ENCODE measurements at regions not wholly inside any gene's neighbourhood (a gene's known extent, or its start where the extent isn't known, plus 50 kb on each side); places are given as distances from the start of the nearest gene placed in this dataset.
"Not testable (repeated sequence)": the region's sequence is repeated elsewhere in the genome, so short reads cannot be mapped to it uniquely, and the experiment has no call there.

DNA sequence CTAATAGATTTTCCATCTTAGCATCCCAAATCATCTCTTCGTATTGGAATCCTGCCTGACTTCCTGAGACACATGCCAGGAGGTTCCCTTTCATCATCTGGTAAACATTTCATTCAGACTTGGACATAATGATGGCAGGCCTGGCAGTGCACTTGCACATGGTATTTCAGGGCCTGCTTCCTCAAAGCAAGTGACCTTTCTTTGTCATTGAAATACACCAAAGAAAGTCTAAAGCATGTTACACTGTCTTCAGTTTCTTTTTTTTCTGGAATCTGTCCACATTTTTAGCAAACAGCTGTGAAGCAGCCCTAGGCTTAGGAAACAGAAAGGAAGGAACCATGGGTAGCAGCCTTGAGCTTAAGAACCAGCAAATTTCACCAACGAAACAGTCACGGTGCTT, 205.9 kb upstream of the VCX start:
- no peak overlapping the region for H3K4me3 ChIP-seq
- H3K27ac ChIP-seq = no peak overlapping the region
- intact Hi-C loops (cut with DNase I) = no loop called here
- no peaks in the 10 kb centered on the region for H3K36me3 ChIP-seq
- no peak for TF ChIP-seq POLR2A (IDR thresholded peaks at IDR 0.05)
- TF ChIP-seq, protein P1, sequence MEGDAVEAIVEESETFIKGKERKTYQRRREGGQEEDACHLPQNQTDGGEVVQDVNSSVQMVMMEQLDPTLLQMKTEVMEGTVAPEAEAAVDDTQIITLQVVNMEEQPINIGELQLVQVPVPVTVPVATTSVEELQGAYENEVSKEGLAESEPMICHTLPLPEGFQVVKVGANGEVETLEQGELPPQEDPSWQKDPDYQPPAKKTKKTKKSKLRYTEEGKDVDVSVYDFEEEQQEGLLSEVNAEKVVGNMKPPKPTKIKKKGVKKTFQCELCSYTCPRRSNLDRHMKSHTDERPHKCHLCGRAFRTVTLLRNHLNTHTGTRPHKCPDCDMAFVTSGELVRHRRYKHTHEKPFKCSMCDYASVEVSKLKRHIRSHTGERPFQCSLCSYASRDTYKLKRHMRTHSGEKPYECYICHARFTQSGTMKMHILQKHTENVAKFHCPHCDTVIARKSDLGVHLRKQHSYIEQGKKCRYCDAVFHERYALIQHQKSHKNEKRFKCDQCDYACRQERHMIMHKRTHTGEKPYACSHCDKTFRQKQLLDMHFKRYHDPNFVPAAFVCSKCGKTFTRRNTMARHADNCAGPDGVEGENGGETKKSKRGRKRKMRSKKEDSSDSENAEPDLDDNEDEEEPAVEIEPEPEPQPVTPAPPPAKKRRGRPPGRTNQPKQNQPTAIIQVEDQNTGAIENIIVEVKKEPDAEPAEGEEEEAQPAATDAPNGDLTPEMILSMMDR (IDR thresholded peaks at IDR 0.05) = no peak
- no peaks in the 10 kb centered on the region for H3K4me1 ChIP-seq
- 43 to 57% methylated on average over 3 of the region's 3 CpGs for WGBS, 2 donors
- DNase-seq = no peak
- H3K9me3 ChIP-seq = no peaks in the 10 kb centered on the region
- no peaks in the 10 kb centered on the region for H3K27me3 ChIP-seq

DNA sequence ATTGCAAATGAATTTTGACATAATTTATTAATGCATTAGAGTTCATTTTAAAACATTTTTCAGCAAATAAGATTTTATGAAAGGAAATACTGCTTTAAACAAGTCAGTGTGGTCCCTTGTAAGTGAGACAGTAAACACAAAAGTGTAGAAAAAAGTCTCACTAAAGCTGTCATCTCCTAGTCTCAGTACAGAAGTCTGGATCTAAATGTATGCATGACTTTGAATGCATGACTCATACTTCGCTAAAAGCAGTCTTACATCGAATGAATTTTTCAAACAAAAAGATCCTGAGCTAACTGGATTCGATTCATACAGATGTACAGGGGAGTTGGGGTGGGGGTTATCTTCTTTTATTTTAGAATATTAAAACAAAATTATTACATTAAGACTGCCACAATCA, 207.4 kb upstream of the VCX start:
- DNase-seq = no peak
- Histone ChIP-seq H3K27ac (no peak overlapping the region), H3K4me1 (no peaks in the 10 kb centered on the region), H3K27me3 (no peaks in the 10 kb centered on the region), H3K4me3 (no peak overlapping the region), H3K9me3 (no peaks in the 10 kb centered on the region), H3K36me3 (no peaks in the 10 kb centered on the region)
- intact Hi-C loops (cut with DNase I) = no loop called here
- no peak for TF ChIP-seq POLR2A (IDR thresholded peaks at IDR 0.05)
- TF ChIP-seq, protein P1 (IDR thresholded peaks at IDR 0.05) = no peak
- WGBS, 2 donors = 54 to 63% methylated on average over 3 of the region's 3 CpGs

DNA sequence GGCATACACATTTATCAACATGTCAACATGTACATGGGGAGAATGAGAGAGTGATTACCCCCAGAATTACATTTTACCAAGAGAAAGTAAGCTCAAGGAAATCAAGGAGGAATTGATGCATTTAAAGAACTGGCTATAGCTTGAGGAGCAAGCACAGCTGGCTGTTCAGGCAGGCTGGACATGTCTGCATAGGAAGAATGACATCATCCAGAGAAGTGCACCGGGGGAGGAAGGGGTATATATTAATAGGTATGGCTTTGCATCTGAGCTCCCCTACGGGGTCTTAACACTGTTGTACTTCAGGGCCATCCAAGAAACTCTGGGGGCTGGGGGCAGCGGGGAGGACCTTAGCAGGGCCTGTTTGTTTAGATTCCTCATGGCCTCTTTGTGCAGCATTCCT, 222.4 kb upstream of the VCX start:
- no peak for DNase-seq
- Histone ChIP-seq H3K4me3 (no peak overlapping the region), H3K4me1 (no peaks in the 10 kb centered on the region), H3K36me3 (no peaks in the 10 kb centered on the region), H3K27me3 (no peaks in the 10 kb centered on the region), H3K9me3 (no peaks in the 10 kb centered on the region), H3K27ac (no peak overlapping the region)
- no peak for TF ChIP-seq POLR2A (IDR thresholded peaks at IDR 0.05)
- TF ChIP-seq, protein P1 (IDR thresholded peaks at IDR 0.05) = no peak
- intact Hi-C loops (cut with DNase I) = no loop called here
- WGBS, 2 donors = 21 to 54% methylated on average over 2 to 3 of the region's 3 CpGs

DNA sequence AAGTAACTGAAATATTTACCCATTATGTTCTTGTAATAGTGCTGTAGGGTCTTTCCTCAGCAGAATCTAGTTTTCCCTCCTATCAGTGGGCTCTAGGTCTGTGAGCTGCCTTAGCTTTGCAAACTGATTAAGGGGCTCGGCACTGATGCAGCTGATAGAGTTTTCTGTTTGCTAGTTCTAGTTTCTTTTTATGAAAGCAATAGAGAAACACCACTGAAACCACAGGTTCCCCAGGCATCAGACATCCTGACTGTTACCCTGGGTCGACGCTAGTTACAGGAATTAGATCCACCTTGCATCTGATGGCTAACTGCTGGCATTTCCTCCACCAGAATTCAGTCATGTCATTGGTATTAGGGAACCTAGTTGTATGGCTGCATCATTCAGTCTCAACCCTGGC, 225.0 kb upstream of the VCX start:
- intact Hi-C loops (cut with DNase I) = no loop called here
- 77 to 78% methylated on average over 3 of the region's 3 CpGs for WGBS, 2 donors

DNA sequence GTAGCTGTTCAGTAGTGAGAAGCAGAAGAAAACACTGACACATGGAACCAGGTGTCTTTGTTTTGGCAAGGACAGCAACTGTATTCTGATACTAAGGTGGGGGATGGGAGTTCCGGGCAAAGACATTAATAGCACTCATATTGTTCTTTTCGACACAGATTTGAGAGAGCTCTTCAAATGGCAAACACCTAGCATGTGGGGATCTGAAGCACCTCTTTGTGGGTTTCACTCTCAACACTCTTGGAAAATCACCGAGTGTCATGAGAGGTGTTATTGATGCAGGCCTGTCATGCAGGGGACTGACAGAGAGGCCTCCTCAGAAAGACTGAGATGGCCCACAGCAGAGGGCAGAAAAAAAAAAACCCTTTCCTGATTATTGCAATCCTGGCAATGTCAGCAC, 228.4 kb upstream of the VCX start:
- intact Hi-C loops (cut with DNase I) = no loop called here
- WGBS, 2 donors = 54 to 72% methylated on average over 3 of the region's 3 CpGs

More for the DNA sequence above, 225.0 kb upstream of the VCX start:
- no peak for DNase-seq
- no peak overlapping the region for H3K27ac ChIP-seq
- TF ChIP-seq, protein P1 (IDR thresholded peaks at IDR 0.05) = no peak
- TF ChIP-seq POLR2A (IDR thresholded peaks at IDR 0.05) = no peak
- no peak overlapping the region for H3K4me3 ChIP-seq
- no peaks in the 10 kb centered on the region for H3K9me3 ChIP-seq
- H3K4me1 ChIP-seq = no peaks in the 10 kb centered on the region
- no peaks in the 10 kb centered on the region for H3K36me3 ChIP-seq
- H3K27me3 ChIP-seq = no peaks in the 10 kb centered on the region

DNA sequence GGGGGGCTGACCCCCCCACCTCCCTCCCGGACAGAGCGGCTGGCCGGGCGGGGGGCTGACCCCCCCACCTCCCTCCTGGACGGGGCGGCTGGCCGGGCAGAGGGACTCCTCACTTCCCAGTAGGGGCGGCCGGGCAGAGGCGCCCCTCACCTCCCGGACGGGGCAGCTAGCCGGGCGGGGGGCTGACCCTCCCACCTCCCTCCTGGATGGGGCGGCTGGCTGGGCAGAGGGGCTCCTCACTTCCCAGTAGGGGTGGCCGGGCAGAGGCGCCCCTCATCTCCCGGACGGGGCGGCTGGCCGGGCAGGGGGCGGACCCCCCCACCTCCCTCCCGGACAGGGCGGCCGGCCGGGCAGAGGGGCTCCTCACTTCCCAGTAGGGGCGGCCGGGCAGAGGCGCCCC, 234.3 kb upstream of the VCX start:
- H3K27ac ChIP-seq; H3K9me3 ChIP-seq; H3K36me3 ChIP-seq; DNase-seq; intact Hi-C loops (cut with DNase I); H3K4me1 ChIP-seq; H3K4me3 ChIP-seq; H3K27me3 ChIP-seq: not testable (repeated sequence)
- WGBS, 2 donors = no CpG with 5 or more reads among the region's 29 CpGs

More for the DNA sequence above, 228.4 kb upstream of the VCX start:
- no peaks in the 10 kb centered on the region for H3K36me3 ChIP-seq
- H3K9me3 ChIP-seq = no peaks in the 10 kb centered on the region
- H3K4me1 ChIP-seq = no peaks in the 10 kb centered on the region
- DNase-seq = no peak
- TF ChIP-seq, protein P1 (IDR thresholded peaks at IDR 0.05) = no peak
- no peak for TF ChIP-seq POLR2A (IDR thresholded peaks at IDR 0.05)
- no peaks in the 10 kb centered on the region for H3K27me3 ChIP-seq
- no peak overlapping the region for H3K4me3 ChIP-seq
- no peak overlapping the region for H3K27ac ChIP-seq

Measured in esophagus squamous epithelium (tissue), 5 donors.